ENCODE measurements at regions not wholly inside any gene's neighbourhood (a gene's known extent, or its start where the extent isn't known, plus 50 kb on each side); places are given as distances from the start of the nearest gene placed in this dataset.

DNA sequence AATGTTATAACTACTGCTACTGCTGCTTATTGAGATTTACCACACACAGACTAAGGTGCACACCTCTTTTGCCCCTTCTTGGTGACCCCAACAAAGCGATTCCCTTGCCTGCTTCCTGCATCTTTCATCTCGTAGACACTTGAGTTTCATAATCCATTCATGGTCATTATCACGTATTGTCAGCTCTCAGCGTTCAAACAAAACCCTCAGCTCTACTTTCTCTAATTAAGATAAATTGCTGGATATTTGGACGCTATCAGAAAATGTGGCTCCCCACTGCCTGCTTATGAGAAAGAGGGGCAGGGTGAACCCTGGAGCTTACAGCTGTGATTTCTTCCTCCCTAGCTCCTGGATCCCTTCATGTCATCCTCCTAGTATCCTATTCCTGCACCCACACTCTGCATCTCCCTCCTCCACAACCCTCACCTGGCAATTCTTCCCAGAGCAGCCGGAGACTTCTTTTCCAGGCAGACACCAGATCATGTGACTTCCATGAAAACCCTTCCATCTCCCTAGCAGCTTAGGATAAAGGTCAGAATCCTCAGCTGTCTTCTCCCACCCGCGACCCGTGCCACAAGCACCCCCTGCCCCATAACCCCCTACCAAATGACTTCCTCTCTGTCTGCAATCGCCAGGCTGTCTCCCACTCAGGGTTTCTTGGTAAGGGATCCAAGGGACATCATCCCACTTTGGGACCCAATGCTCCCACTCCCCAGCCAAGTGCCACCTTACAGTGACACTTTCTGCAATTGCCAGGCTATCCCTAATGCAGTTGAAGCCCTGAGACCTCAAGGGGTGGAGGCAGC is 146.5 kb downstream of the NSG2 start:
- no peak for DNase-seq

DNA sequence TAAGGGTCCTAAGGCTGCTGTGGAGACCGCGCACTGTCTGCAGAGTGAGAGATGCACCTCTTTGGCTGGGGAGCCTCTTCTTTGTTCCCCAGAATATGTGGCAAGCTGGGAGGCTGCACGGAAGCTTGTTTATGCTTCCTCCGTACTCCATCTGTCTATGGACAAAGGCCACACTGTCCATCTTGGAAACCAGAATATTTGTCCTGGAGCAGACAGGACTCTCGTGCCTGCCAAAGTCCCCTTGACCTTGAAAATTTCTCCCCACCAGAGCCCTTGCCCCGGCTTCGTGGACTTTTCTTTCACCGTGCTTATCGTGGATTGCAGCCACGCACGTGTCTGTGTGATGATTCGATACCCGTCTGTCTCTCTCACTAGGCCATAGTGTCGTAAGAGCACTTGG is 147.4 kb downstream of the NSG2 start:
- no peak for DNase-seq

DNA sequence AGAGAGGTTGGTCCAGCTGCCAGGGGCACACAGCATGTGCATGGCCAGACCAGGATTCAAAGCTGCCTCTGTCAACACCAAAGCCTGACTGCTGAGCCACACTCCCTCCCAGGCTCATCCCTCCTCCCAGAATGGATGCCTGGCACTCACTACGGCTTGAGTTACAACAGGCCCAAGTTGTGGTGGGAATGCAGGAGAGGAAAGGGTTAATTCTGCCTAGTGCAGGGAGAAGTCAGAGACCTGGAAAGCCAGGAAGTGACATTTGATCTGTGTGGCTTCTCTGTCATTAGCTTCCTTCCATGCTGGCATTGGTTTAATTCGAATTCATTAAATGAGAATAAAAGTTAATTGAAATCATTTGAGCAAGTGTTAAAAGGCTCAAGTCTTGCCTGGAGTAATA is 150.0 kb downstream of the NSG2 start:
- no peak for DNase-seq

DNA sequence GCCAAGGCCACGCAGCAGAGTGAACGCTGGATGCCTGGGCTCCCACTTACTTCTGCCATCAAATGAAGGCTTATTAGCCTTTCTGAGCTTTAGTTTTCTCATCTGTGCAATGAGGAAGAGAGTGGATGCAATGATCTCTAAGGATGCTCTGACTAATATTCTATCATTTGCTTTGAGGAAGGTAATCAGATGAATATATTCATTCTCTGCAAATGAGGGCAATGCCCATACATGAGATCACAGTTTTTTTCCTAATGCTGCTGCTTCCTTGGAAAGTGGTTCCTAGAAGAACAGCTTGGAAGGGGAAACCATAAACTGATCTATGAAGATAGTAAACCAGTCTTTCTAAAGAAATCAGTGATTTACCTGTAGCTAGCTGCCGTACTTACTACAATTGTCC is 152.4 kb downstream of the NSG2 start:
- no peak for DNase-seq

DNA sequence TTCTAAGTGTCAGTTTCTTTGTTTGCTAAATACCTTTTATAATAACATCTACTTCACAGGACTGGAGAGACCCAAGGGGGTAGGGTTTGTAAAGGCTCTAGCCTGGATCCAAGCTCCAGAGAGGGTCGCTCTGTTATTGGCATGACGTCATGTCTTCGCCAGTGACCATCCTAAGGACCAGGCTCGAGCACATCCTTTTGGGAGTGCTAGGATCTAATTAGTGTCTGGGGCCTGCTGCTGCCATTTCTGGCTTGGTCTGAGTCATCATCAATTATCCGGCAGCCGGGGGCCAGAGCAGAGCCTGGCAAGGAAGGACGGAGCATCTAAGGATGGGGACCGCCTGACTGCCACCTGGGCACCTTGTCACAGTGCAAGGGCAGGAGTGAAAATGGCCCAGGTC is 153.0 kb downstream of the NSG2 start:
- DNase-seq = no peak

DNA sequence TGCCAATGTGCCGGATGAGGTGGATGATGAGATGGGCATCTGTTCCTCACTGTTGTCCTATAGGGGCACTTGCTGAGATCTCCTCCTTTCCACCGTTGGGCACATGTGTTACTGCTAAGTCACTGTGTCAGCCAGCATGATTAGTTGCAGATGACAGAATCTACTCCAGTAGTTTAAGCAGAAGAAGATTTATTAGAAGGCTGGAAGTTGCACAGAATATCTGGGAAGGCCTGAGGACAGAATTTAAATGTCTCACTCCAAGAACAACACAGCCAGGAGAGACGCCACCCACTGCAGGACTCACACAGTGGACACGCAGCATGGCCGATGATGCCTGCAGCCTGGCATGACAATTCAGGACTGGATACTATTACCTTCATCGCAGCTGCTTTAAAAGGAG is 157.5 kb downstream of the NSG2 start:
- no peak for DNase-seq

DNA sequence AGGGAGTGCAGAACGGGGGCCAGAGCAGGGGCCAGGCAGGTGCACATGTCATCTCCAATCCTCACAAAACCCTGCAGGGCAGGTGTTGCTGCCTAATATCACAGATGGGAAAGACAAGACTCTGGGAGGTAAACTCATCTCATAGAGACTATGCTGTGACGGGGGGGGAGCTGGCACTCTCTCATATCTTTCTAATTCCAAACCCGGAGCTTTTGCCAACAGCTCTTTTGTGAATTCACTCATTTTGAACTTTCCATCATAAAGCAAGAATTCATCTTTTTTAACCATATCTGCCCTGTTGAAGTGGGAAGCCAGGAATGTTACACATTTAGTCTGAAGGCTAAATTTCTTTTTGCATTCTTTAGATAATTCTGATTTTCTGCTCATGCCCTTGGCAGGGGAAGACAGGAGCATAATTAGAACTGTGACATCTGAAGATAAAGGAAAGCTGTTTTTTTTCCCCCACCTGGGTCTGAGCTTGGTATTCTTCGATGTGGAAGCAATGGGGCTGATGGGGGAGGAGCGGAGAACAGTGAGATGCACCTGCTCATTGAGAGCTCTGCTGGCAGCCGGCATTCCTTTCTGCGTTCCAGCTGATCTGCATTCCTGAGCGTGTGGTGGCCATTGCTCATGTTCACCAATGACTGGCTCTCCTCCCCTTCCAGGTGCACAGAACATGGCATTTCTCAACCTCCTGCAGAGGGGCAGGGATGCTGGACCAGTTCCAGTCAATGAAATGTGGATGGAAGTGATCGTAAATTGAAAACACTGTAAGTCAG is 159.2 kb downstream of the NSG2 start:
- no peak for DNase-seq

DNA sequence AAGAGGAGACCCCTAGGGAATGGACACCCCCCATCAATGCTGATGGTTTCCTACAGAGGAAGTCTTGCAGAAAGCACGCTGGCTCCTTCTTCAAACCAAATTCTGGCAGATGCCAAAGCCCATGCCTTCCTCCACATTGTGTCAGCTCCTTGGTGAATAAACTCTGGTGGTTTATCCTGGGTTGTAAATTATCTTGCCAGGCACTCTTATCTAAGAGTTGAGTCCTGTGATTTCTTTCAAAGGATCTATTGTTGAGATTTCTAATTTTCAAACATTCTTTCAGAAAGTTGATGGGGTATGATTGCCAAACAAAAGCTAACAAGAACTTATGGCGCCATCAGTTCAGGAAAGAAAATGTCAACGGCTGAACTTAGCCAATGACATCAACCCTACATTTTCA is 160.4 kb downstream of the NSG2 start:
- no peak for DNase-seq

DNA sequence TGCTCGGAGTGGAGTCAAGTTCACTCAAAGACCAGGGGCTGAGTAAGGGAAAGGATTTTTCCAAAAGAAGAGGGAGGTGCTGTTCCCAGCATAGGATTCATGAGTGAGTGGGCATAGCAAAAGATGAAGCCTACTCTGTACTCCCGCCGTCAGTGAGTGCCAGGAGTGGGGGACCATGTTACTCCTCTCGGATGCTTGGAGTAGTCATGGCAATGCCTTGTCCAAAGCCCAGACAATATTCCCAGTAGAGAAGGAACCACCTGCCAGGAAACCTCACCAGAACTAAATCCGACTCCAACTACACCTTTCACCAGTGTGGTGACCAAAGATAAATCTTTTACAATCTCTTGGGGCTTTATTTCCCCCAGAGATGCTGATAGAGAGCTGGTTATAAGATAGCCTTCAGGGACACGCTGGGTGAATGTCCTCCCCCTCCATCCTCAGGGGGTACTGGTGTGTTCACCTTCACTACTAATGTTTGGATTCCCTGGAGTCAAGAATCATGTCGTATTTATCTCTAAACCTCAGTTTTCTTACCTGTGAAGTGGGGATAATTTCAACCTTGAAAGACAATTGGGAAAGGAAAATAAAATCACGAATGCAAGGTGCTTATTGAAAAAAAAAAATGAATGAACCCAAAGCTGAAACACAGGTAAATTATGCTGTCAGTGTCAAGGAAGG is 165.2 kb downstream of the NSG2 start:
- DNase-seq = no peak

DNA sequence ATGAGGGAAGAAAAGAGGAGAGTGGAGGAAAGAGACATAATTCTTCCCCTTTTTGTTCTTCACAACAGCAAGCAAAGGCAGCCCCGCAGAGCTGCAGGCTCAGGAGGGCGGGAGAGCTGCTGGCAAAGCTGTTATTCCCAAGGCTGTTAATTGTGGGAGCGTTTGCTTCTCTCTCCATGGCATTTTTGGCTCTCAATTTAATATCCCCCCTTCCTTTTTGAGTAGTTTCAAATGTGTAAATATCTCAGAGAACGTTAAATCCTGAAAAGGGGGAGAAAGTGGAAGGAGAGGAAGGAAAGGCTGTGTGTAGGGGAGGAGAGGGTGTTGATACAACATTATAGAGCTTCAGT is 165.7 kb downstream of the NSG2 start:
- no peak for DNase-seq

DNA sequence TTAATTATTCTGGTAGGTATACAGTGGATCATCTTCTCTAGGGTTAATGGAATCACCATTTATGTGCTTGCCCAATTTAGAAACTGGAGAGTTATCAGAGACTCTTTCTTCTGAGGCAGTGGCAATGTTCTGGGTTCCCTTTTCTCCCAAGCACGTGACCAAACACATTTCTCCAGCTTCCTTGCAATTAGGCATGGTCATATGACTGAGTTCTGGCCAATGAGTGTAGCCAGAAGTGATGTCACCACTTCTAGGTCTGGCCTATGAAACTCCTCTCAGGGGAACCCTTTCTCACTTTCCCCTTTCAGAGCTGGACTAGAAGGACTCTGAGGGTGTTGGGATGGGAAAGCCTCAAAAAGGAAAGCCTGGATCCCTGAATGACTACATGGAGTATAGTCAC is 172.0 kb downstream of the NSG2 start:
- no peak for DNase-seq

DNA sequence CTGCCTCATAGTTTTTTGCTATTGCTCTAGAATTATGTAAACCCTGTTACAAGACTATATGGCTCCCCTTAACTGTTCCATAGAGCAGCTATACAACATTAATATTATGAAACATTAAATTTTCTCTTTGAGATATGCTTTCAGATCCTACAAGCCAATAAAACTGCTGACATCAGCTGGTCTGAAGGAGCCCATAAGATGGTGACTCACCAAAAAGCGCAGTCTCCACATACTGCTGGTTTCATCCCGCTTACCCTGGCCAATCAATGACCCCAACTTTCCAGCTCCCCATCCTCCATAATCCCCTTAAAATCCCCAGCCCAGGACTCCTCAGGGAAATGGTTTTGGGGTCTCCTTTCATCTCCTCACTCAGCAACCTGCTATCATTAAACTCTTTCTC is 172.7 kb downstream of the NSG2 start:
- DNase-seq = no peak

DNA sequence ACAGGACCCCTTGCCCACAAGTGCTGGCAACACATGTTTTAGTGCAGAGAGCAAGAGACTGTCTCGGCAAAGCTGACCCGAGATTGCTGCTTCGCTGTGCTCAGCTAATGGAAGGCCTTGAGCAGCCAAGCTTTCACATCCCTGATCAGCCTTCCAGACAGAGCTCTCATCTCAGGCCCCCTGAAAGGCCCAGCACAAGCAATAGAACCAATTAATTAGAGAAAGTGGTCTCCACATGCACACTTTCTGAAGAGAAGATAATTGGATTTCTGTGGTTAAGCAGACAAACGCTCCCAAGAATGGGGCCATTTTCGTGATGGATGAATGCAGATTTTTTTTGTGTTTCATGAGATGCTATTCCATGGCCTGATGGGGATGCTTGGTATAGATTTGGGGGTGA is 174.9 kb downstream of the NSG2 start:
- no peak for DNase-seq

DNA sequence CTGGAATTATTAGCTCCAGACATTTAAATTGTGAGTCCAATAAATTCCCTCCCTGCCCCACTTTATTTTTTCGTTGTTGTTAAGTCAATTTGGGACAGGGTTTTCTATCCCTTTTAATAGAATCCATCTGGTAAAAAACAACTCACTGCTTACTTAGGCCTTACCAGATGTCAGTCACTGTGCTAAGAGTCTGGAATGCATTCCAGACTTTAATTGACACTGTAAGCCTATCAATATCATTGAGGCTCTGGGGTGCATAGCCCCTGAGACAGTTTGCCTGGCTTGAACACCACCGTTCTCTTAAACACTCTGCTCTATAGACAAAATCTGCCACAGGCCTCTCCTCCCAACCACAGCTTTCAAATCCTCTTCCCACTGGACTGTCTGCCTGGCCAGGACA is 175.9 kb downstream of the NSG2 start:
- DNase-seq = no peak

DNA sequence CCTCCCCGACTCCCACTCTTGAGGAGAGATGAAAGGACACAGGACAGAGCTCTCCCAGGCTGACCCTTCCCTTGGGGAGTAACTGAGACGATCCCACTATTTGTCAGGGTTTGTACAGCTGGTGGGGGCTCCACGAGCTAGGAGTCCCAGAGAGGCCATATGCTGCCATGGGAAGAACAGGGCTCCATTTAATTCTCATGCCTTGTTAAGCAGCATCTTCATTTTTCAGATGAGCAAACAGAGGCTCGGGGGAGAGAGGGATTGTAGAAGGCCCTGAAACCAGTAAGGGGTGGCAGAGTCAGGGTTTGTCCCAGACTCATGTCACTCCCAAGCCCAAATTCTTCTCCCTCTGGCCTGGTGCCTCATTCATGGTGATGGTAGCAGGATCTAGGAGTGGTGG is 176.4 kb downstream of the NSG2 start:
- no peak for DNase-seq

DNA sequence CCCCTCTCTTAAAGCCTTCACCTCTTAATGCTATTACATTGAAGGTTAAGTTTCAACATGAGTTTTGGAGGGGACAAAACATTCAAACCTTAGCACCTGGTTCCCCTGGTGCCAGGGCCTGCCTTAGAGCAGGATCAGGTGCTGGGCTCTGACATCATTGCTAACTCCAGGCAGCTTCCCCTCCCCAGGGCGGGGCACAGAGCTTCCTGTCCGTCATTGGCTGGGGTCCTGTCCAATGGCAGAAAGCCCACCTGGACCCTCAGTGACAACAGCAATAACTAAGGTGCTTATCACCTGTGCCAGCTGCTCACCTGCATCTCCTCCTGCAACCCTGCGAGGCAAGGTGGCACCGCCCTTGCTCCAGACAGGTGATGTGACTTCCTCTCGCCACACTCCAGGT is 177.4 kb downstream of the NSG2 start:
- no peak for DNase-seq

DNA sequence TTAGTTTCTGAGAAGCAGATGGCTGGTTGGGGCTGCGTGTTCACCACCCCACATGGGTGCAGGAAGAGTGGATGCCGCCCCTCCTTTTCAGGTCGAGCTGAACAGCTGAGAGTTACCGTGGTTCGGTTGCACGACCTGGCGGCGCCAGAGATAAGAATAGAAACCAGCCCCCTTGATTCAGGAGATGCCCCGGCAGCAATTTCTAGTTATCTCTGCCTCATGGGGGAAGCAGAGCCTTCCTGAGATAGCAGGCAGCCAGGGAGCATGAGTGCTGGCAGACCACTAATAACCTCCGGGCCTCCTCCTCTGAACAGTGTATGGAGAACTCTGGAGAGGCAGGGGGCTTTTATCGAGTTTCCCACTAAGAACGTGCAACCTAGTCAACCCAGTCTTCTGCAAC is 177.8 kb downstream of the NSG2 start:
- no peak for DNase-seq

DNA sequence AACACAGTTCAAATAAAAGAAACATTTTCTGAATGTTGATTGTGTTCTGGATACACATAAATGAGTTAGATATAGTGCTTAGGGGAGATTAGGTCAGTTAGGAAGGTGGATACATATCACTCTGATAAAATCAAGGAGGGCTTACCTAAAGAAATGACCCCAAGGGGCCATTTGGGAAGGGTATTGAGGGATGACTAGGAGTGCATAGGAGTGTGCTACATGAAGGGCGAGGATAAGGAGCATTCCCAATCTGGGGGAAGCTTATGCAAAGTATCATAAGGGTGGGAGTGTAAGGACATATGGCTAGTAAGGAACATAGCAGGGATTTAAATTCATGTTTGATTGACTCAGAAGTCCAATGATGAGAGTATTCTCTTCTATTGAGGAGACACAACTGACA is 183.6 kb downstream of the NSG2 start:
- DNase-seq = no peak

DNA sequence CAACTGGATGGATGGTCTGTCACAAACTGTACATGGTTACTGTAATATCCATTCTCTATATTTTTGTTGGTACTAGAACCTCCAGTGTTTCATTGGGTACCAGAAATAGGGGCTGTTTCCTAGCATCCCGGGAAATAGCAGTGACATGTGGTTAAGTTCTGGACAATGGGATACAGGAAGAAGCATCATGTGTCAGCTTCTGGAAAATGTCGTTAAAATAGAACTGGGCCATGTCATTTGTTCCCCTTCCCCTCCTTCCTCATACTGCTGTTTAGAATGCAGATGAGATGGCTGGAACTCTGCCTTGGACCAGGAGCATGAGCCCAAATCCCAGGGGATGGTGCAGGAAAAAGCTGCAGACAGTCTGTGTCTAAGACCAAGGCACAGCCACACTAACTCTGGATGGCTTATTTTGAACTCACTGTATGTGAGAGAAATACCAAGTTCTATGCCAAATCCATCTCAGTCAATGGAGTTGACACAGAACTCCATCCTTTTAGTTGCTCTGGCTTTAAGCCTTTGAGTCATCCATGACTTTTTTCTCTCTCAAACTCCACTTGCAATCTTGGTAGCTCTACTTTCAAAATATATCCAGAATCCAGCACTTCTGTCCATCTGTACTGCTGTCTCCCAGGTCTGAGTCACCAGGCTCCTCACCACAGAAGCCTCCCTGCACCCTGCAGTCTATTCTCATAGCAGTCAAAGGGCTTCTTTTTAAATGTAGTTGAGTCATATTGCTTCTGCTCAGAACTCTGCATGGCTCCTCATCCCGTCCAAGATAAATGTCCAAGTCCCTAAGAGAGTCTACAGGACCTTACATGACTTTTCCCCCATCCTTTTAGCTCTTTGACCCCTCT is 184.2 kb downstream of the NSG2 start:
- DNase-seq = no peak

DNA sequence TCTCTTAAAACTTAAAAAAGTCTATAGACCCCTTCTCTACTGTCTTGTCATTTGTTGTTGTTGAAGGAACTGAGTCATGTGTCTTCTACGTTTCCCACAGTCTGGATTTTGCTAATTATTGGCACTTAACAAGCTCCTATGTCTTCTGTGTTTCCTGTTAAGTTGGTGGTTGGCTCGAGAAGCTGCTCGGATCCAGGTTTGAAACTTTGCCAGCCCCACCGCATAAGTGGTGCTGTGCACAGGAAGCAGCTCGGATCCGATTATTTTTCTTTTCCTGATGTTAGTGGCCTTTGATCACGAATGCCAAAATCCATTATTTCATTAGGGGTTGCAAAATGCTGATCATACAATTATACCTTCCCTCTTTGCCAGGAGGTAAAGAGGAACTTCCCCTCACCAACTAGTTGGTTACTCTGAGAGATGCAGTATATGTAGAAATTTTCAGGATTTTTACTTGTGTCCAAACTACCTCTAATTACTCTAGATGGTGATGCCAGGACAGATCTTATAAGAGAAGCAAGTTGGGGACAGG is 186.5 kb downstream of the NSG2 start:
- no peak for DNase-seq

DNA sequence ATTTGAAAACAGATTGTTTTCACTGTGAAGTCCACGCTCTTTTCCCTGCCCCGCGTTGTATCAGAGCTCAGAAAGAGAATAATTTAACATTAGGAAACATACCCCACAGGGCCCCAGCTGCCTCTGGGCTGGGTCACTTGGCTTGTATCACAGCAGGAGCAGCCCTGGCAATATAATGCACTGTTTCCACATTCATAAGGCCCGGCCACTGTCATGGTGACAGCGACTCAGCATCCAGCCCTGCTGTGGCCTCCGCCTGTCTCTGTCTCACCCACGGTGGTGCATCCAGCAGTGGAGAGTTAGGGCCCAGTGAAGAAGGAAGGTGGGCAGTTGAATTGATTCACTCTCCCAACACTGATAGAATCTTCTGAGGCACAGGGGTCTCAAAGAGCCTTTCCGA is 188.9 kb downstream of the NSG2 start:
- no peak for DNase-seq

DNA sequence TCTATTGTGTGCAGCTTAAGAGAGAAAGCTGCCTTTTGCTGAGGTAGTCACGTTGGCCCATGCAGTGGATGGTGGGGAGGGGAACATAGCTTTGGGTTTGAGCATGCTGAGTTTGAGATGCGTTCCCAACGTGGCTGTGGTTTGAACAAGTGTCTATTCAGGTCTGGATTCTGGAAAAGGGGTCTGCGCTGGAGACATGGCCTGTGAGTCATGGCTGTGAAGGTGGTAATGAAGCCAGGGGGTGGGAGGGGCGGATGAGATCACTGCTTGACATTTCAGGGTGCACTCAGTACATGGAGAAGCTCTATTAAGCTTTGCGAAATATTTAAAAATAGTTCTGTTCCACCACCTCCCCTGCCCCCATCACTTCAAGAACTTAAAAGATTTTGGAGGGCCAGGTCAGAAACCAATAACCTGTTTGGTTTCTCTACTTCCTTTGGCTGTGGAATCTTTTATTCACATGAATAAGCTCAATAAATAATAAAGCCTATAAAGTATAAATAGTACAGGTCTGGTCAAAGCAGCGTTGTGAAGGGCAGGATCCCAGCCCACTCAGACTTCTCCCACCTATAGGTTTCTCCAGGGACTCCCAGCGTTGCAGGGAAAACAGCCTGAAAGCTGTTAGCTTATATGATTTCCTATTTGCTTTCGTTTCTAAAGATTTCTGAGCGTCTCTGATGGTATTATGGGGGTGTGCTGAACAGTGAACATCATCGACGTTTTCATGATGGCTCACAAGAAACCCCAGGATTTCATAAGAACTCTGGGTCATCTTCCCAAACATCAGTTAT is 189.9 kb downstream of the NSG2 start:
- no peak for DNase-seq

Measured in NCI-H446 (cell line).